Cardiac fibroblast (primary cell): ENCODE measurements at regions not wholly inside any gene's neighbourhood (a gene's known extent, or its start where the extent isn't known, plus 50 kb on each side); places are given as distances from the start of the nearest gene placed in this dataset.
A peak's percentile ranks its signal among the peaks of the same experiment; 100 is the strongest.

Experiments
- DNase-seq, 2 donors: peaks; one replicate each; pipeline versions ENCODE4 v3.0.0 to v3.0.0-alpha.2; 2010; ENCODE audit warnings: low read depth in 2 of 2
- H3K4me3 ChIP-seq, 2 donors: replicated peaks in 1 of 2; 1 replicate in 1 of 2; 2 replicates in 1 of 2; pipeline ENCODE4 v1.5.1; 2011; ENCODE audit warnings: low read depth in 2 of 2, low read length in 2 of 2, mild to moderate bottlenecking in 2 of 2, moderate library complexity in 1 of 2
- TF ChIP-seq, protein P1 (sequence below): IDR thresholded peaks from one replicate; pipeline ENCODE4 v1.5.1; 2011; ENCODE audit warnings: low read depth, mild to moderate bottlenecking, low read length, inconsistent platforms

DNA sequence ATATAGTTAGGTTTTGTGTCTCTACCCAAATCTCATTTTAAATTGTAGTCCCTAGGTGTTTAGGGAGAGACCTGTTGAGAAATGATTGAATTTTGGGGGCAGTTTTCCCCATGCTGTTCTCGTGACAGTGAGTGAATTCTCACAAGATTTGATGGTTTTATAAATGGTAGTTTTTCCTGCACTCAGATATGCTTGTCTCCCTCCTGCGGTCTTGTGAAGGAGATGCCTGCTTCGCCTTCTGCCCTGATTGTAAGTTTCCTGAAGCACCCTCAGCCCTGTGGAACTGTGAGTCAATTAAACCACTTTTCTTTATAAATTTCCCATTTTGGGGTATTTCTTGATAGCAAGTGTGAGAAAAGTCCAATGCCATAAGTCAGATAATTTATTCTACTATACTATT is 1977.5 kb upstream of the PCDH20 start:
- peak; percentile 7 to 12 for DNase-seq
- no peak overlapping the region for H3K4me3 ChIP-seq
- TF ChIP-seq, protein P1, sequence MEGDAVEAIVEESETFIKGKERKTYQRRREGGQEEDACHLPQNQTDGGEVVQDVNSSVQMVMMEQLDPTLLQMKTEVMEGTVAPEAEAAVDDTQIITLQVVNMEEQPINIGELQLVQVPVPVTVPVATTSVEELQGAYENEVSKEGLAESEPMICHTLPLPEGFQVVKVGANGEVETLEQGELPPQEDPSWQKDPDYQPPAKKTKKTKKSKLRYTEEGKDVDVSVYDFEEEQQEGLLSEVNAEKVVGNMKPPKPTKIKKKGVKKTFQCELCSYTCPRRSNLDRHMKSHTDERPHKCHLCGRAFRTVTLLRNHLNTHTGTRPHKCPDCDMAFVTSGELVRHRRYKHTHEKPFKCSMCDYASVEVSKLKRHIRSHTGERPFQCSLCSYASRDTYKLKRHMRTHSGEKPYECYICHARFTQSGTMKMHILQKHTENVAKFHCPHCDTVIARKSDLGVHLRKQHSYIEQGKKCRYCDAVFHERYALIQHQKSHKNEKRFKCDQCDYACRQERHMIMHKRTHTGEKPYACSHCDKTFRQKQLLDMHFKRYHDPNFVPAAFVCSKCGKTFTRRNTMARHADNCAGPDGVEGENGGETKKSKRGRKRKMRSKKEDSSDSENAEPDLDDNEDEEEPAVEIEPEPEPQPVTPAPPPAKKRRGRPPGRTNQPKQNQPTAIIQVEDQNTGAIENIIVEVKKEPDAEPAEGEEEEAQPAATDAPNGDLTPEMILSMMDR, result peak; percentile 5

DNA sequence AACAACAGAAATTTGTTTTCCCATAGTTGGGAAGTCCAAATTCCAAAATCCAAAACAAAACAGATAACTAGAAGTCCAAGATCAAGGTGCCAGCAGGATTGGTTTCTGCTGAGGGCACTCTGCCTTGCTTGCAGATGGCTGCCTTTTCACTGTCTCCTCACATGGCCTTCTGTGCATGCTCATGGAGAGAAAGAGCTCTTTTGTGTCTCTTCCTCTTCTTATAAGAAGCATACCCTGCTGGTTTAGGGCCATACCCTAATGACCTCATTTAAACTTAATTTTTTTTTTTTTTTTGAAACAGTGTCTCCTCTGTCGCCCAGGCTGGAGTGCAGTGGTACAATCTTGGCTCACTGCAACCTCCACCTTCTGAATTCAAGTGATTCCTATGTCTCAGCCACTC is 1974.1 kb upstream of the PCDH20 start:
- DNase-seq, result no peak
- TF ChIP-seq, protein P1, result no peak

DNA sequence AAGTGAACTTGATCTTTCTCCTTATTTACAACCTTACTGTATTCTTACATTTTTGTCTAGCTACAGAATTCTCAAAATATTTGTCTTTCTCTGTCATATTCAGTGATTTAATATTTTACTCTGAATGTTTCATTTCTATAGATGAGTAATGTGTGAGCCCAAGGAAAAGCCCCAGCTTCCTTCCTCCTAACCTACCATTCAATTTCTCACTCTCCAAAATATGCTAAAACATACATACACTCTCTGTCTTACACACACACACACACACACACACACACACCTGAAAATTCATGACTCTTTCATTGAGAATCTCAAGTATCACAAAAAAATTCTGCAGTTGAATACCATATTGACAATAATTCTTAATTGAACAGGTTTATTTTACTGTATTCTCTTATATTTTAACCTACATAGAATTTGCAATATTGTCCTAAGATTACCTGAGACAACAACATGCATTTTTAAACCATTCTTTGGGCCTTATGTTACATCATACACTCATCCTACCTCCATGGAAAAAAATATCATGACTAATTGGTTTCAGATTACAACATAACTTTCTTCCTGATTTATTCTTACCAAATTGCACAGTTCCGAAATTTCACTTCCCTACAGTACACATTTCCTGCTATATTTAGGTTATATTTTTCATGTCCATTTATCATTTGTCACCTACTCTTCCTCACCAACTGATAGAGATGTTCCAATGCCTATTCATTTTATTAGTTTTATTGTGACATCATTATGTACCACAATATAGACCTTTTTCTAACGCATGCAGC is 1965.6 kb upstream of the PCDH20 start:
- TF ChIP-seq, protein P1, result no peak
- DNase-seq, result peak in 1 of 2 donors; percentile 33
- no peak overlapping the region for H3K4me3 ChIP-seq

More for the DNA sequence above, 1974.1 kb upstream of the PCDH20 start:
- H3K4me3 ChIP-seq, result no peak overlapping the region

DNA sequence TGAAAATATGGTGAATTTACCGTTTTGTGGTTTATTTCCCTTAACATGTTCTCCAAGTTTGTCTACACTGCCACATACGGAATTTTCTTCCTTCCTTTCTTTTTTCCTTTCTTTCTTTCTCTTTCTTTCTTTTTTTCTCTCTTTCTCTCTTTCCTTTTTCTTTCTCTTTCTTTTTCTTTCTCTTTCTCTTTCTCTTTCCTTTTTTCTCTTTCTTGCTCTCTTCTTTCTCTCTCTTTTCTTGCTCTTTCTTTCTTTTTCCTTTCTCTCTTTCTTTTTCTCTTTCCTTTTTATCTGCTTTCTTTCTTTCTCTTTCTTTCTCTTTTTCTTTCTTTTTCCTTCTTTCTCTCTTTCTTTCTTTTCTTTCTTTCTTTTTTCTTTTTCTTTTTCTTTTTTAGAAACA is 1962.3 kb upstream of the PCDH20 start:
- H3K4me3 ChIP-seq, result no peak overlapping the region
- DNase-seq, result no peak
- TF ChIP-seq, protein P1, result no peak

DNA sequence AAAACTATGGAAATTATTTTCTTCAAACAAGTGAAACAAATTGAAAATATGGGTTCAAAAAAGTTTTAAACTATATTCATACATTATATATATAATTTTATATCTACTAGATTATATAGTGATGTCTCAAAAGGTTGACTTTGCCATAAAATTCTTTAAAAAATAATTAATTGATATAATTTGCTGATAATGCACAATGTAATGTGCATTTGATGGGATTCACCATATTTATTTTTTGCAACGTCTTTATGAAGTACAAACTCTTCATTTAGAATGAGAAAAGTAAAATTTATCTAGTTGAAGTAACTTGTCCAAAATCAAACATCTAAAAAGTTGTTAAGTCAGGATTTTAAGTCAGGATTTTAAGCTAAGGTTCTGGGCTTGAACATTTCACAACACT is 1954.5 kb upstream of the PCDH20 start:
- no peak overlapping the region for H3K4me3 ChIP-seq
- no peak for DNase-seq
- TF ChIP-seq, protein P1, result no peak

DNA sequence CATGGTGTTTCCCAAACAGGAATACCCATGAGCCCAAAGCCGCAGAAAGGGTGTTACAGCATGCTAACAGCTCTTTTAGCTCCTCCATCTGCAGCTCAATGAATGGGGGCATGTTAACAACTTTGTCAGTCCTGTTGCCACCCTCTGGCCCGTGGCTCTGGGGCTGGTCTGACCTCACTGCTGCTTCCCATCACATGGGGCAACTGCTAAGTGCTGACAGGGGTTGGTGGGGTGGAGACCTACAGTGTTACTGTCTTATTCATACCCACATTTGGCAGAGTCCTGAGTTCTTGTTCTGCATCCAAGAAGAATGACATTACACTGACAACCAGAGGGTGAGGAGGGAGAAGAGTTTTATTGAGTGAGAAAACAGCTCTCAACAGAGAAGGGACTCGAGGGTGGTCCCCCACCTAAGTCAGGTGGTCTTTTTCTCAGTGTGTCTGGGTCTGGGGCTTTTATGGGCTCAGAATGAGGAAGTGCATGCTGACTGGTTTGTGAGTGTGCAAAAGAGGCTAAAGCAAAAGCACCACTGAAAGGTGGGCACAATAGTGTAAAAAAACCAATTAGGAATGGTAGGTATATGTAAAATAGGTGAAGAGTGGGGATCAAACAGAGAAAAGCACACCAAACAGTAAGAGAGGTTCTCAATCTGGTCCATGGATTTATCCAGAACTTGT is 1952.0 kb upstream of the PCDH20 start:
- H3K4me3 ChIP-seq, result no peak overlapping the region
- TF ChIP-seq, protein P1, result no peak
- peak in 1 of 2 donors; percentile 10 for DNase-seq
